ENCODE measurements at regions not wholly inside any gene's neighbourhood (a gene's known extent, or its start where the extent isn't known, plus 50 kb on each side); places are given as distances from the start of the nearest gene placed in this dataset.

DNA sequence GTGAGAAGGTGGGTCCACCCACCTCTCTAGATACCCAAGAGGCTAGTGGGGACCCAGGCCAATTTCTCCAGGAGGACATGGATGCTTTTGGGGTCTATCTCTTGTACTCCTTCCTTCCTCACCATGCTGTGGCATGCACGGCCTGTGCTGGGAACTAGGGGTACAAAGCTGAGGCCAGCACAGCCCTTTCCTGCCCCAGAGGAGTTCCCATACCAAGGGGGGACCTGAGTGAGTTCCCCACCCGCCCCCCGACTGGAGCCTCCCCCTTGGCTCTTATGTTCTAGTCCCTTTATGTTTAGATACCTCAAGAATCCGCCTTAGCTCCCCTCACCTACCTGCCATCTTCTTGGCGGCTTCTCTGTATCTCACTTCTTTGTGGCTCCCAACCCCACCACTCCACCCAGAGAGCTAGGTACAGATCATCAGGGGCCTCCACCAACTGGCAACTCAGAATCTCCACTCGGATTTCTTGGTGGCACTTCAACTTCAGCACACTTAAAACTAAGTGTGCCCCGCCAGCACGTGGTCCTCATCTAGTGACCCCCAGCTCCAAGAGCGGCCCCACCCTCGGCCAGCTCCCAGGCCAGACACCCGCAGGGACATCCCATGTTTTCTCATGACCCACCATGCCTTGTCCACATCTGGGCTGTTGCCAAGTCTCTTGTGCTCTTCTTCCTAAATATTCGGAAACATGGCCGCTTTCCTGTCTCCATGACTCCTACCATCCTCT lies 115.2 kb upstream of the RTL1 start:
- TF ChIP-seq, protein P1, sequence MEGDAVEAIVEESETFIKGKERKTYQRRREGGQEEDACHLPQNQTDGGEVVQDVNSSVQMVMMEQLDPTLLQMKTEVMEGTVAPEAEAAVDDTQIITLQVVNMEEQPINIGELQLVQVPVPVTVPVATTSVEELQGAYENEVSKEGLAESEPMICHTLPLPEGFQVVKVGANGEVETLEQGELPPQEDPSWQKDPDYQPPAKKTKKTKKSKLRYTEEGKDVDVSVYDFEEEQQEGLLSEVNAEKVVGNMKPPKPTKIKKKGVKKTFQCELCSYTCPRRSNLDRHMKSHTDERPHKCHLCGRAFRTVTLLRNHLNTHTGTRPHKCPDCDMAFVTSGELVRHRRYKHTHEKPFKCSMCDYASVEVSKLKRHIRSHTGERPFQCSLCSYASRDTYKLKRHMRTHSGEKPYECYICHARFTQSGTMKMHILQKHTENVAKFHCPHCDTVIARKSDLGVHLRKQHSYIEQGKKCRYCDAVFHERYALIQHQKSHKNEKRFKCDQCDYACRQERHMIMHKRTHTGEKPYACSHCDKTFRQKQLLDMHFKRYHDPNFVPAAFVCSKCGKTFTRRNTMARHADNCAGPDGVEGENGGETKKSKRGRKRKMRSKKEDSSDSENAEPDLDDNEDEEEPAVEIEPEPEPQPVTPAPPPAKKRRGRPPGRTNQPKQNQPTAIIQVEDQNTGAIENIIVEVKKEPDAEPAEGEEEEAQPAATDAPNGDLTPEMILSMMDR (IDR thresholded peaks at IDR 0.05) = no peak
- no peak for TF ChIP-seq TCF7L2 (IDR thresholded peaks at IDR 0.05; ENCODE audit: low read depth, low read length)

All from Panc1 (cell line).